Right renal pelvis (tissue), 4 donors: ENCODE measurements at regions not wholly inside any gene's neighbourhood (a gene's known extent, or its start where the extent isn't known, plus 50 kb on each side); places are given as distances from the start of the nearest gene placed in this dataset.

Experiments used
- DNase-seq, 4 donors: peaks; one replicate each; pipeline ENCODE4 v3.0.0-alpha.2; 2013; ENCODE audit warnings: low read depth in 4 of 4, low spot score in 3 of 4, missing footprints in 1 of 4

- DNase-seq = no peak
These were observed 1407.6 kb upstream of the USP9Y start for GRCh38 chrY:11293392-11293791.

GRCh38 chrY:11334151-11334550 lies 1366.9 kb upstream of the USP9Y start:
- peak in 3 of 4 donors; percentile 0 to 1 (median 0) for DNase-seq
